HG03175 (cell line): ENCODE measurements at regions not wholly inside any gene's neighbourhood (a gene's known extent, or its start where the extent isn't known, plus 50 kb on each side); places are given as distances from the start of the nearest gene placed in this dataset.
A peak's percentile ranks its signal among the peaks of the same experiment; 100 is the strongest.

Experiments used
- ATAC-seq: cut with Tn5 transposase; IDR thresholded peaks from one replicate; pipeline ENCODE4 v1.9.1; 2021; ENCODE audit warnings: mild to moderate bottlenecking, moderate library complexity; ENCODE audit not compliant: unreplicated experiment

DNA sequence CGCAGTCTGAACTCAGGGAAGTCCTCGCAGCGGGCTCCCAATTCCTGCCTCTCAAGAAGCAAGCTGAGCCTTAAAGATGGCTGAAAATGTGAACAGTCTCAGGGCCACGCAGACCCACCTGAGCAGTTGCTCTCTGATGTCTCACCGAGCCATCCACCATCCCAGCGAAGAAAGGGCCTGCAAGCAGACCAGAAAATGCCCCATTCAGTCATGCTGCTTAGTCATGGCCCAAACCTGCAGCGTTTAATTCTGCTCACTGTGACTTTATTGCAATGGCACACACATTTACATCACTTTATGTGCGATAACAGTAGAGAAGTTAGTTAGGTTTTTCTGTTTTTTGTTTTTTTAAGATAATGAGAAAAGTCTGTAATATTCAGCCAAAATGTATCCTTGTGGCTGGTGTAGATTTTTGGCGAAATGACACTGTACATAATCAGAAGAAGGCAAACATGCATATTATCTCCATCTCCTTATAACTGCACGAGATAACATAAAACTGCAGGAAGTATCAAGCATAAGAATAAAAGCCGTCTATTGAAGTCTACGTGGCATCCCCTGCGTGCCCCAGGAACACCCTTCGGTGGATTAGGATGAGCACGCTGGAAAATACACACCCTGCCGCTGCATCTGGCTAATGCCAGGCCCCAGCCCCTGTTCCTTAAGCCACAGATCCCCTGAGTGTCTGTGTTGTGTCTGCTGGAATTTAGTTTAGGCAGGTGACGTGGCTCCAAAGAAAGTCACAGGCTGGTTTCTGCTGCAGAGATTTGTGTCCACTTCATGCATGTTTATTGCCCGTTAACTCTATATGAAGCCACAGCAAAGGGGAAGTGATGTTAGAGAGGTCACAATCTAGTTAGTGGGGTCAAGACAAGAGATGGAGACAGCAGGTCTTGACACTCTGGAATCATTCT is 119.8 kb upstream of the IRF2BP2 start:
- ATAC-seq: no peak

DNA sequence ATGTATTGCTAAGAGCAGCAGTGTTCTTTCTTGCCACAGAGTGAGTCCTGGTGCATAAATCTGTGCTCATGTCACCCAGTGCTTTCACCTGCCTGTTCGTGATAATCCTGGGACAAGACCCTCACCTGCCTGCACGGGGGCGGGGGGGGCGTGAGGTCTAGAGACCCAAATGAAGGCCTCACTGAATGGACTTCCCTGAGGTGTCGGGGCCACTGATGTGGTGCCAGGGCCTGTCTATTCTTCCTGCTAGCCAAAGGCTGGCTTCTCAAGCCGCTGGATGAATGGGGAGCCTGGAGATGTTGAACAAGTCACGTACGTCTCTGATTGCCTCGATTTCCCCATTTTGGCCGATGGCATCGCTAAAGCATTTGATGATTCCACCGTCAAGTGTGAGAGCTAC is 118.8 kb upstream of the IRF2BP2 start:
- no peak for ATAC-seq

DNA sequence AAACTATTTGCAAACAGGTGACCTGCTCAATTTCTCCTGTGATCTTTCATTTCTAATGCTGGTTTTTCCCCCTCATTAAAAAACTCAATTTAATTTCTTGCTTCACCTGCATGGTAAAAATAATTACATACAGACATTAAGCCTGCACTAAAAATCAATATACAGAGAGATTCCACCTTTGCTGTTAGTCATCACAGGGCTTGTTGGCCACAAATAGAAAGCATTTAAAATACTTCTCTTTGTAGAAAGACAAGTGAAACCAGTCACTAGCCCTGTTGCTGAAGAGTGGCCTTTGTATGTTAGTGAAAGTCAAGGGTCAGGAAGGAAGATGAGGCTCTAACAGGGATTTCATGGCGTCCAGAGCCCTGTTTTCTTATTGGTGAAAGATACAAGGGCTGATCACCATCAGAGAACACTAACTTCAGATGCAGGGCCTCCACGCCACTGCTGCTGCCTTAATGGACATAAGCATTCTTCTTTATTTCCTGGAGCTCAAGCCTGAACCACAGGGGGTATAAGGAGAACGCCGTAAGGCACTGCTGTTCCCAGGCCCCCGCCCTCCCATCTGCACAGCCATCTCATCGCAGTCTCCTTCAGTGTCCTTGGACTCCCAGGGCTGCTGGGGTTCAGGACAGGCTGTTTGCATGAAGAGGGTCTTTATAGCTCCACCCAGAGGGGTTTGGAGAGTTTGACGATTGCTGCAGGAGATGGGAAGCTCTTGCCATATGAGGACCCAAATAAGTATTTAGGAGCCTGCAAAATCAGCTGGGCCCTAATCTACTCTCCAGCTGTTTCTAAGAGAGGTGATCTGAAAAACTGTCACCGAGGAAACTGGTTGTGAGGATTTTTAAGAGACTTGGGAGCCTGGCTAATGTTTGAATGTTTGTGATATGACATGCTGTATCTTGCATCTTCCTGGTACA is 117.3 kb upstream of the IRF2BP2 start:
- ATAC-seq: peak; percentile 31

DNA sequence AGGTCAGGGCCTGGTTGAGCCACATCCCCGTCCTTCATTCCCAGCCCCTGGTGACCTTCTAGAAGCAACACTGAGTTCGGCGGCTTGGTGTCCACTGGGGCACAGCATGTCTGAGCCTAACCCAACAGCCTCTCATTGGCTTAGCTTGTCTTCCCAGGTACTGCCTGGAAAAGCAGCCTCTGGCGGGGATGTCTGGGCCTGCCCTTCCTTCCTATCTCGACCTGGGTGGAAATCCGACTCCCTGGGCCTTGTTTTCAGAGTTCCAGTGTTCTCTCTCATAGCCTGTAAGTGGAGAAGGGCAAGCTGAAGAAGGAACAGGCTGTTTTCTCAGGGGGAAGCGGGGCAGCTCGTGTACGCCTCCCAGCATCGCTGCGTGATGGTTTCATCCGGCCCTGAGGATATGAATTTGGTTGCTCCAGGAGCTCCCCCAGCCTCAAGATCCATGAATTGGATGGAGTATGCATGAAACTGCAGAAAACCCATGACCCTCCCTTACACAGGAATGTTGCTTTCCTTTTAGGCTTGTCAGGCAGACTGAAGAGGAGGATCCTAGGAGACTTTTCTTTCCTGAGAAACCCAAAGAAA is 116.5 kb upstream of the IRF2BP2 start:
- ATAC-seq: no peak

DNA sequence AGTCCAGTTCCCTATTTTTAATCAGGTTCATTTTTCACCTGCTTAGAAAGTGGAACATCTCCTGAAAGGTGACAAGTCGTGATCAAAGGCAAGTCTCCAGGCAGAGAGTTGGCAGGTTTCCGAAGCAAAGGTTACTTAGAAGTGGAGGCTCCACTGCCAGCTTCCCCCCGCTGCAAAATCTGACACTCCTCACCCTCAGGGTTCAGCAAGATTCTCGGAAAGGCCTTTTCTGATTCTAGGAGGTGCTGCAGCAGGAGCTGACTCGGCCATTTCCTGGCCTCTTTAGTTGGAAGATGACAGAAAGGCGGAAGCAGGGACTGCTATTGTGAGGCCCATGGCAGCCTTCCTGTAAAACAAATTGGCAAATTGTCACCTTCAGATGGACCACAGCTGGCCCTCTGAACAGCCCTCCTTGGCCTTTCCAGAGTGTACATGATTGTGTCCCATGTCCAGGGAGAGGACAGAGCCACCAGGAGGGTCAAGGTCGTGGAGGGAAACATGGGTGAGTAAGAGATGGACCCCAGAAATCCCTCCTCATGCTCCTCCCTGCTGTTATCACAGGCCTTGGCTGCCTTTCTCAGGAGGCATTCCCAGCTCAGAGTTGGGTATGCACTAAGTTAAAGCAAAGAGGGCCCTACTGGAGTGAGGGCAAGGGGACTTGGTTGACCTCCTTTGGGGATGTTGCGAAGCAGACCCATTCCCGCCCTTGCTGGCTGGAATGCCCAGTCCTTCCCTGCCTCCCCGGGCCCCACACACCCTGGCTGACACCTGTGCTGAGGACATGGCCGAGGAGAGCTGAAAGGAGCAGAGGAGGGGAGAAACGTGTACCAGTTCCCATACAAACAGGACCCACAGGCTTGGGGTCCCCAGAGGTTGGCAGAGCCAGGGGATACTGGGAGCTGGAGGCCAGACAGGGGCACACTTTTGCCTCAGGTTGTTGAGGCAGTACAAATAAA is 115.5 kb upstream of the IRF2BP2 start:
- ATAC-seq: no peak

DNA sequence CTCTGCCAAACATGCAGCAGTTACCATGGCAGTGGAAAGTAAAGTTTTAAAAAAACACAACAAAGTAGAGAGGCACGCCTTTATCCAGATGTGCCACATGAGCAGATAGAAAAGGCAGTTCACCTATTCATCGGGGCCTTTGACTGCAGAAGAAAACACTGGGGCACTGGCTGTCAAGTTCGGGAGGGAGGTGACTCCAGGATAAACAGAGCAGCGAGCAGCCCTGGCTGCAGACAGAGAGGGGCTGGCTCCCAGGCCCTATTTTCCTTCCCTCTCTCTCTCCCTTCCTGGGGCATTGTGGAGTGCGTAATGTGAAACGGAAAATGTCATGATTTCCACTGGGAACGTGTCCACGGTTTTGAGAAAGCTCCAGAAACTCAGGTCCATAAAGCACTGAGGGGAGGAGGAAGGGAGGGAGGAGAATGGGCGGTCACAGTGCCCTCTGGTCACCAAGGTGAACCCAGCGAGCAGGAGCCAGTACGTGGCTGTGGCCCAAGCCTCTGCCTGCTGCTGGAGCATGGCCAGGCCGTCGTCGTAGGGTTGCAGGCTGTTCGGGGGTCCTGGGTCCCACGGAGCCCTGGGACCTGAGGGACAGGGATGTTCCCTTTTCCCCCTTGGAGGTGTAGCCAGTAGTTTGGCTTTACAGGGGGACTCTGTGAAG is 114.7 kb upstream of the IRF2BP2 start:
- ATAC-seq: peak; percentile 42

DNA sequence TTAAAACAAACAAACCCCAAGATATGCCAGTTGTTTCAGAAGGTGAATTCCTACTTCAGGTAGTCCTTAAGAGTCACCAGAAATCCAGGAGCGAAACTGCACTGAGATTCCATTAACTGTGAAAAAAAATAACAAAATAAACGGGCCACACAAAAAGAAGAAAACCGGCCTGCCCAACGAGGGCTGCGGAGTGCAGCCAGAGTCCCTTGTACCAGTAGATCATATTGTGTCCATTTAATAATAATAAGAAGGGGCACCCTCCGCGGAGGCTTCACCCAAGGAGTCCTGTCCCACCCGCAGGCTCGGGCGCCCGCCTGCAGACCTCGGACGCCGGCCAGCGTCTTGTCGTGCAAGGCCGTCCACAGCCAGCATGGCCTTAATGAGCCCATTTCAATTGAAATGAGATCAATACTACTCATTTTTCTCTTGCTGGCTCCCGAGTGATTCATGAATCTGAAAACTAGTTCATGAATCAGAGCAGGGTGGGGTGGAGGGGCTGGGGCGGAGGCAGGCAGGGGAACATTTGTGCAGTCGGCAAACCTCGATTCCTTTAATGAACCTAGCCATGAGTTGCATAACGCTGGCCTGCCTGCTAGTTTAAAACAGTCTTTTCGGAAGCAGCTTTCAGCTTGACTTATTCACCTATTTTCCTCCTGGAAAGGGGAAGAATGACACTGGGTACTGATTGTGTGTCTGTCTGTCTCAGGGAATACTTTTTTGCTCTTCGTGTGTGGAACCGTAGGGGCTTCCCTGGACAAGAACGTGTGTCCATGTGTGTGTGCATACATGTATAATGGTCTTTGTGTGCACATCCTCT is 113.1 kb upstream of the IRF2BP2 start:
- ATAC-seq: no peak

DNA sequence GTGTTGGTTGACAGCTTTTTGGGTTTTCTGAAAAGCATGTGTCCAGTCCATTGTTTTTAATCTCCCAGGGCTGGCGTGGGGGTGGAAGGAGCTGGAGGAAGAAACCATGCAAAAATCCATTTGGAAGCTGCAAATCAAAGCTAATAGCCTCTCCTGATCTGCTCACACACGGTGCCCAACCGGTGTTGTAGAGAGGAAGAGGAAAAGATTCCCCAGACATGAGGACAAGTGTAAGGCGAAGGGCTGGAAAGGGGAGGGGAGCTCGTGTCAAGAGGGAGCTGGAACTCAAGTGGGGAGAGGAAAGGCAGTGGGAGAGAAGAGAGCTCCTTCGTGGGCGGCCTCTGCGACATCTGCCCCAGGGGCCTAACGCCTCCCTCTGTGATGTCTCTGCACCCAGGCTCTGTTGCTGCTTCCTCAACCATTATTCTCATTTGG is 112.3 kb upstream of the IRF2BP2 start:
- no peak for ATAC-seq

DNA sequence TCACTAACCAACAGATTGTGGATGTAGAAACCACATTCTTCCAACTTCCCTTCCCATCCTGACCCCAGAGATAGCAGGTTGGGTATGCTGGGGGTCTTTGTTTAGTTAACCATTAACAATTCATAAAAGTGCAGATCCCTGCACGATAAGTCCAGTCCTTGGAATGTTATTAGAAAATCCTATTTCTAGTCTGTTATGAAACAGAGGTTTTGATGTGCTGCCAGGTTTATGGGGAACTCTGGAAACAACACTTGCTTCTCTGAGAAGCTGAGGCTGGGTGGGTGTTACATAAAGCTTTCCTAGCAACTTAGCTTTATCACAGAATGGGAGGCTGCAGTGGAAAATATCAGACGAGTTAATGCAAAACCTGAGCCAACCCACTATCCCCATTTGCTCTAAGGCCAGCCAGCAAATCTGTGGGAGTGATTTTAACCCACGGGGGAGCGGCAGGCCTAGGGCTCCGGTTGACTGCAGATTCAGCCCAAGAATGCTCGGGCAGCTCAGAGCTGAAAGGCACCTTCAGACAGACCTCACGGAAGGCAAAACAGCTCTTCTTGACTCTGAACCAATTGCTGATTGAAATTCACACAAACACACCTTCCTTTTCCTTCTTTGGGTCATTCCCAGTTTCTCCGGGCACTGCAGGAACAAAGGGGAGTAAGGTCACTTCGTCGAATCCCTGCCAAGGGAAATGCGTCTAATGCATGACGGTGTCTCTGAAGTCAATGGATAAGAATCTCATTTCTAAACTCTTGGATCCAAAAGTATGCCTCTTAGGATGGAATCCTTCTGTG is 111.7 kb upstream of the IRF2BP2 start:
- no peak for ATAC-seq

DNA sequence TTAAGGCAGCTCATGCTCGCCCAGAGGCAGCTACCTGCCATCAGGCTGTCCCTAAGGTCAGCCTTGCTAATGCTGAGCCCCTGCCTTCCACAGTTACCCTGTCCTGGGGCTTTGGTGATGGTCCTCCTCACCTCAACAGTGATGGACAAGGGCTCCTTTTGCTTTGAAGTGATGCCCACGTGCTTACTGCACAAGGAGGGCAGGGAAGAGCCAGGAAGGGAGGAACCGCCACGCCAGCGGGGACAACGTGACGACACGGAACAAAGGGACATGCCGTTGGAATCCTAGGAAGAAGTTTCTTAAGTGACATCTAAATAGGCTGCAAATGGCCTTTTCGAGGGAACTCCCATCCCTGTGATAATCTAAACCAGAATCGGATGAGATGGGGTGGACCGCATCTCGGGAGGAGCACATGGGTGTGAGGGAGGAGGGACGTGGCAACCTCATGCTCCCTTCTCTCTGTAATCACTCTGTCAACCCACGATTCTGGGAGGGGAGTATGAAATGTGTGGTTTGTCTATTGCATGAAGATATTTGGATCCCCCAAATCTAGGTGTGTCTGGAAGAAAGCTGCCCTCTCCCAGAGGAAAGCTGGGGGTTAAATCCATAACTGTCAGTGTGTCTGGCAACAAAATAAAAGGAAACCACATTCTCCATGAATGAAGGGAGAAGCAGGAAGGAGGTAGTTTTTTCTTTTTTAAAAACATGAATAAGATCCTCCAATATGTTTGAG is 110.9 kb upstream of the IRF2BP2 start:
- no peak for ATAC-seq

DNA sequence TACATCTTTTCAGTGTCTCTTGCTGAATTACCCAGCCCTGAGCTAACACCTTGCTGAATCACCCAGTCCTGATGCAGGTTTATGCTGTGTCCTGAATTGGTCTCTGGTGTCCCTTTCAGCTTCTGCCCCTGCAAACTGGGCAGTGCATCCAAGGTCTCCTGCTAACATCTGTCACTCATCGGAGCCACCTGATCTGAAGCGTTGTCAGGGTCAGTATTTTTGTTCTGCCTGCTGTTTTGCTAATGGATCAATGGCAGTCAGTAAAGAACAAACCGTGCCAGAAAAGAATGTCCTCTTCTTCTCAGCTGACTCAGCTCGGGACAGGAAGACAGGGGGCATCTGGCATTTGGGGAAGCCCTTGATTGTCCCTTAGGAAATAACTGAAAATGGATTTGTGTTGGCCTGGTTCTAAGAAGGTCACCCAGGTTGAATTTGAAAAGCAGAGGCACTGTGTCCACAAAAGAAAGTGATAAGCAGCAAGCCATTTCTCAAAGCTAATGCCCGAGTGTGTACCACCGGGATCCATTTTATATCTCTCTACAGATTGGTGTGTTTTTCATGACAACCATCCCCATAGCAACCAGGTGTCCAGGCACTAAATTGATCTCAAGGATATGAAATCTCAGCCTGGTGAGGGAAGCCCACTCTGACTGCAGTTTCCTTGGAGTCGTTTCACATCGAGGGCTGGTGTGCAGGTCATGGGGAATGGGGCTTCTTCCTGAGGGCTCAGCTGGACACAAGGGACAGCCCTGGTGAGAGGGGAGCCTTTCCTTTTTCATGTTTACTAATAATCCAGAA is 109.7 kb upstream of the IRF2BP2 start:
- no peak for ATAC-seq

DNA sequence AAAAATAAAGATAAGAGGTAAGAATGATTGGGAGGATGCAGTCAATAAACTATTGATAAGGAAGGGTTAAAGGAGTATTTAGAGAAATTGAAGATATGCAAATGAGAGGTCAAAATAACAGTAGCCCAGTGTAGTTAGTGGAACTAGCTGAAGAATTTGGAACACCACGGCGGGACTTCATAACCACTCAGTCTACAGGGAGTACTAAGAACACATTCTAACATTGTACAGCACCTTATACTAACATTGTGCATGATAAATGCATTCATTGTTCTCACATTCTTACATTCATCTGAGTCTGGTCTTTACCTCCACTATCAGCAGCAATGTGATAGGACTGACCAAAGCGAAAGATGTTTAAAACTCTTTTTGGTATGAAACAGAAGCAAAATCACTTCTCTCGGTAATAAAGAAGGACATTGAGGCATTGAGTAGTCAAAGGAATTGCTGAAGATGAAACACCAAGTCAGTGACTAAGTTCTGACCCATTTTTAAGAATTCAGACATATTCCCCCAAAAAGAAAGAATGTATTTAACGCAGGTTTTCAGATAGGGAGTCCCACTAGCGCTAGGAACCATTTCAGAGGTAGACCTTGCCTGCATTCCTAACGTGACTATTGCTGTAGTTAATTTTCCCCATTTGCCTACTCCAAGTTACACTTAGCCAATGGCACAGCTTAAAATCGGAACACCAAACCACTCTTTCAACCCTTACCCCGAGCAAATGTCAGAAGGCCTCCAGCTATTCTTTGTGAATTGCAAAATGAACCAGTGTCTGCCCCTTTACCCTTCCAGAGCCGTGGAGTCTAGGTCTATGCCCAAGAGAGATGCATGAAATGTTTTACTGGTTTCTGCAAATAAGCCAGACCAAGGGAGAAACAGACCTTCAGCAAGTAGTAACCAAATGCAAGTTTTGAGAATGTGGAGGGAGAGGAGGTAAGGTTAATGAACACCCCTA is 108.8 kb upstream of the IRF2BP2 start:
- ATAC-seq: no peak

DNA sequence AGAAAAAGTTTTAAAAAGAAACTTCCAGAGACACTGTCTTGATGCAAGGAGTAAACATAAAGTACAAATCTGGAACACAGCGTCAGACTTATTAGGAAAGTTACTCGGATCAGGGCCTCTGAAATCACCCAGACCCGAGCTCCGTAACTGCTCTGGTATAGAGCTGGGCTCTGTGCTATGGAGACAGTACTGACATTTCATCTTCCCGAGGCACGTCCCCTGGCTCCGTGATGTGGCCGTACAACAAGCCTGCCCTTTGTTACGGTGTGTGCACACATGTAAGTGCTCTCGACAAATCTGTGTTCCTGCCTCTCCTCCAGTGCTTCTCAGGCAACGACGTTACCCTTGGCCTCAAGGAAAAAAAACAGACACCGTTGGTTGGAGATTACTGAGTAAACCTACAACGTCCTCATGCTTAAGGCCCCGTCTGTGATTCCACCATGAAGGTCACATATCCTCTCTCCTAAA is 107.0 kb upstream of the IRF2BP2 start:
- no peak for ATAC-seq

DNA sequence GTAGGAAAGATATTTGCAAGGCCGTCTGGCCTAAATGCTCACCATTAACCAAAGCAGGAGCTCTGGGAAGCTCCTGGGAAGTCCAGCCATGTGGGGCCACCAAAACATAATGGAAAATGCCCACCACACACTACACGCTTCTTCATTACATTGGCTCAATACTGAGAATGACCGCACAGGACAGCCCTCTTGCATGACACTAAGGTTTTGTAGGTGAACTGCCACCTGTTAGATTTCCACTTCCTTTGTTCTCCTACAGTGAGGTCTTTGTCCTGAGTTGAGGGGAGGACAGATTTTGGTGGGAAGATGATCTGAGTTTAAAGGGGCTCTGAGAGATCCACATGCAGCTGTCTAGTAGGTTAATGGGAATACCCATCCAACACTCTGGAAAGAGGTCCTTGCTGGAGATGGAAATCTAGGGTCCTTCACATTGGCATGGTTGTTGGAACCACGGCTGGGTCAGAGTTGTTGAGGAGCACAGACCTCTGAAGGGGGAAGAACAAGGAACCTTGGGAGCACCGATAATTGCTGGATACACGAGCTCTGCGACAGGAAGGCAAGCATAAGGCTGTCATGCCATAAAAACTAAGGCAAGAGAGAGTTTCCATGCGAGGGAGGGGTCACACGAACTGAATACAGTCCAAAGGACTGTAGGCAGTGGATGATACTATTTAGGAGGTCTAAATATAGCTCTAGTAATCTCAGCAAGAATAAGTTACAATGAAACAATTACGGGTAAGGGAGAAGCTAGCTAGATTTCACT is 105.5 kb upstream of the IRF2BP2 start:
- no peak for ATAC-seq

DNA sequence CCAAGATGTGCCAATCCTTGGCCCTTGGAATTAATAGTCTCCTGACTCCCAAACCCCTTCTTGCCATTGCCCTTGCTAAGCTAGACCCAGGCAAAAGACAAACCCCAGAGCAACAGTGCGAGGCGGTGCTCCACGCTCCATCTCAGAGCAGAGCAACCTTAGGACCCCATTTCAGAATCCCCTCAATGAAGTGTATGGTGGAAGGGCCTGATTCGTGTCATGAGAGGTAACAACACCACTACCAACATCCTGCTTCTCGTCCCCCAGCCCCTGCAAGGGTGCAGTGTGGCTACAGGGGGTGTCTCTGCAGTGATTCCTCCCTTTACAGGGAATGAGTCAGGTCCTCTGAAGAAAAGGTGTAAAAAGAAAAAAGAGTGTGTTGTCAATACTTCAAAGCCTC is 103.9 kb upstream of the IRF2BP2 start:
- ATAC-seq: no peak
